Caco-2 (cell line): ENCODE measurements at regions not wholly inside any gene's neighbourhood (a gene's known extent, or its start where the extent isn't known, plus 50 kb on each side); places are given as distances from the start of the nearest gene placed in this dataset.

ENCODE experiments used
- BruUV-seq: library from RNA; stranded (reverse); fragments of 400-500 nt; replicated peaks from 2 replicates; lab custom pipeline; 2021; lab: Mats Ljungman, UMichigan
- CTCF ChIA-PET: fragments of 300-600 bp; sonication (Branson Sonifier 250); formaldehyde crosslinking; loops from one replicate; lab custom pipeline; 2022; ENCODE audit warnings: antibody characterized with exemption; lab: Charles Lee
- POLR2A ChIA-PET: fragments of 300-600 bp; sonication (Branson Sonifier 250); formaldehyde crosslinking; loops from one replicate; lab custom pipeline; 2022; ENCODE audit warnings: antibody characterized with exemption; lab: Charles Lee
- DNase-seq, 2 experiments: peaks; one replicate each; pipeline versions ENCODE4 v3.0.0 to v3.0.0-alpha.2; 2020 to 2022
- H3K27me3 ChIP-seq: replicated peaks from 2 replicates; pipeline ENCODE4 v1.6.0; 2011; ENCODE audit warnings: low read length; ENCODE audit not compliant: control insufficient read depth, insufficient read depth
- H3K36me3 ChIP-seq: 2 replicates; pipeline ENCODE4 v1.5.1; 2011; ENCODE audit warnings: low read length; ENCODE audit not compliant: control insufficient read depth, insufficient read depth
- H3K4me1 ChIP-seq: fragments of 250-450 bp; sonication (Bioruptor Pico); 2 replicates; pipeline ENCODE4 v1.5.1; 2020; ENCODE audit warnings: mild to moderate bottlenecking
- H3K4me3 ChIP-seq: 2 replicates; pipeline ENCODE4 v1.5.1; 2011; ENCODE audit warnings: low read depth, mild to moderate bottlenecking, control low read depth, low read length
- H3K9me3 ChIP-seq: fragments of 250-450 bp; sonication (Bioruptor Pico); 2 replicates; pipeline ENCODE4 v1.5.1; 2020; ENCODE audit warnings: mild to moderate bottlenecking, moderate library complexity
- H3K27ac Mint-ChIP-seq: one replicate; pipeline ENCODE4 v1.8.0; 2022; ENCODE audit warnings: mixed read lengths; ENCODE audit not compliant: unreplicated experiment
- H3K27me3 Mint-ChIP-seq: one replicate; pipeline ENCODE4 v1.8.0; 2022; ENCODE audit warnings: mixed read lengths; ENCODE audit not compliant: insufficient read depth, unreplicated experiment
- H3K36me3 Mint-ChIP-seq: one replicate; pipeline ENCODE4 v1.8.0; 2022; ENCODE audit warnings: mild to moderate bottlenecking, mixed read lengths; ENCODE audit not compliant: insufficient read depth, unreplicated experiment
- H3K4me1 Mint-ChIP-seq: one replicate; pipeline ENCODE4 v1.8.0; 2022; ENCODE audit warnings: low read depth, mixed read lengths; ENCODE audit not compliant: unreplicated experiment
- H3K4me3 Mint-ChIP-seq: one replicate; pipeline ENCODE4 v1.8.0; 2022; ENCODE audit warnings: mild to moderate bottlenecking, moderate library complexity, mixed read lengths; ENCODE audit not compliant: unreplicated experiment
- H3K9me3 Mint-ChIP-seq: one replicate; pipeline ENCODE4 v1.8.0; 2022; ENCODE audit warnings: mixed read lengths; ENCODE audit not compliant: unreplicated experiment
- CTCF ChIP-seq, 2 experiments: fragments of 200-600 bp in 1 of 2; IDR thresholded peaks; 1 replicate in 1 of 2; 2 replicates in 1 of 2; pipeline versions ENCODE4 v1.5.1 to v1.8.0; 2011 to 2022; ENCODE audit warnings: antibody characterized with exemption in 1 of 2, control low read depth in 1 of 2, inconsistent platforms in 1 of 2, low read depth in 1 of 2, low read length in 1 of 2, mild to moderate bottlenecking in 1 of 2, moderate library complexity in 1 of 2; ENCODE audit not compliant: insufficient read depth in 1 of 2, severe bottlenecking in 1 of 2, unreplicated experiment in 1 of 2
- intact Hi-C: fragments of 100-400 bp; cut with micrococcal nuclease; formaldehyde crosslinking; loops from one replicate; pipeline ENCODE4 v1.10.0; 2022; ENCODE audit not compliant: unreplicated experiment

GRCh38 chr4:186935901-186936300 lies 212.2 kb upstream of the FAT1 start:
- intact Hi-C loops = loop anchor here (2.0 kb wide), 1 partner anchor 209 kb away; no protein-coding TSS in a partner anchor
- POLR2A ChIA-PET = no interaction called here

GRCh38 chr4:186936496-186937375 lies 213.1 kb upstream of the FAT1 start:
- H3K4me3 ChIP-seq = peak overlapping the region; percentile 1; the same call in 1 of the 2 replicates
- no peaks in the 10 kb centered on the region for H3K27me3 ChIP-seq
- H3K4me3 Mint-ChIP-seq = peak overlapping the region; percentile 80
- ChIA-PET CTCF (no interaction called here), POLR2A (no interaction called here)
- H3K36me3 Mint-ChIP-seq = no peaks in the 10 kb centered on the region
- peaks cover 20% of the 10 kb centered on the region for H3K4me1 ChIP-seq
- peak in 1 of 2 experiments; percentile 41 for DNase-seq
- H3K27me3 Mint-ChIP-seq = no peaks in the 10 kb centered on the region
- H3K4me1 Mint-ChIP-seq = peaks cover 12% of the 10 kb centered on the region
- BruUV-seq = no TSS peak
- no peaks in the 10 kb centered on the region for H3K9me3 Mint-ChIP-seq
- H3K36me3 ChIP-seq = no peaks in the 10 kb centered on the region
- H3K9me3 ChIP-seq = no peaks in the 10 kb centered on the region
- intact Hi-C loops = loop anchor here (2.0 kb wide), 1 partner anchor 210 kb away; no protein-coding TSS in a partner anchor
- H3K27ac Mint-ChIP-seq = peak overlapping the region; percentile 100
- no peak for TF ChIP-seq CTCF (IDR thresholded peaks at IDR 0.05; ENCODE audit: insufficient read depth in 1 of 2, low read depth in 1 of 2, low read length in 1 of 2, severe bottlenecking in 1 of 2, unreplicated experiment in 1 of 2)

More at GRCh38 chr4:186935901-186936300, 212.2 kb upstream of the FAT1 start:
- Mint-ChIP-seq H3K27ac (peak overlapping the region; percentile 100), H3K9me3 (no peaks in the 10 kb centered on the region), H3K4me1 (peaks cover 12% of the 10 kb centered on the region), H3K4me3 (no peak overlapping the region), H3K36me3 (no peaks in the 10 kb centered on the region), H3K27me3 (no peaks in the 10 kb centered on the region)
- CTCF ChIA-PET = no interaction called here
- Histone ChIP-seq H3K4me1 (peaks cover 20% of the 10 kb centered on the region), H3K9me3 (no peaks in the 10 kb centered on the region), H3K36me3 (no peaks in the 10 kb centered on the region), H3K4me3 (no peak overlapping the region), H3K27me3 (no peaks in the 10 kb centered on the region)
- no TSS peak for BruUV-seq
- no peak for DNase-seq
- no peak for TF ChIP-seq CTCF (IDR thresholded peaks at IDR 0.05; ENCODE audit: insufficient read depth in 1 of 2, low read depth in 1 of 2, low read length in 1 of 2, severe bottlenecking in 1 of 2, unreplicated experiment in 1 of 2)

GRCh38 chr4:186939226-186939625 lies 215.6 kb upstream of the FAT1 start:
- ChIA-PET POLR2A (no interaction called here), CTCF (no interaction called here)
- Mint-ChIP-seq H3K4me1 (peaks cover 11% of the 10 kb centered on the region), H3K27me3 (no peaks in the 10 kb centered on the region), H3K4me3 (no peak overlapping the region), H3K36me3 (no peaks in the 10 kb centered on the region), H3K27ac (no peak overlapping the region), H3K9me3 (no peaks in the 10 kb centered on the region)
- no peak overlapping the region for H3K4me3 ChIP-seq
- H3K9me3 ChIP-seq = no peaks in the 10 kb centered on the region
- intact Hi-C loops = no loop called here
- no peak for DNase-seq
- no peaks in the 10 kb centered on the region for H3K27me3 ChIP-seq
- BruUV-seq = no TSS peak
- no peak for TF ChIP-seq CTCF (IDR thresholded peaks at IDR 0.05; ENCODE audit: insufficient read depth in 1 of 2, low read depth in 1 of 2, low read length in 1 of 2, severe bottlenecking in 1 of 2, unreplicated experiment in 1 of 2)
- no peaks in the 10 kb centered on the region for H3K36me3 ChIP-seq
- H3K4me1 ChIP-seq = peaks cover 20% of the 10 kb centered on the region
